Activated CD8-positive, alpha-beta memory T cell treated with anti-CD3 and anti-CD28 coated beads, Interleukin-2, amount 50 U/mL, for 1 hour (primary cell): ENCODE measurements at regions not wholly inside any gene's neighbourhood (a gene's known extent, or its start where the extent isn't known, plus 50 kb on each side); places are given as distances from the start of the nearest gene placed in this dataset.

Experiments used
- DNase-seq: peaks from one replicate; pipeline ENCODE4 v3.0.0-alpha.2; 2020; ENCODE audit errors: extremely low read depth

- DNase-seq: no peak
Observed at GRCh38 chr6:169047345-169047744, 206.3 kb downstream of the THBS2 start.

DNA sequence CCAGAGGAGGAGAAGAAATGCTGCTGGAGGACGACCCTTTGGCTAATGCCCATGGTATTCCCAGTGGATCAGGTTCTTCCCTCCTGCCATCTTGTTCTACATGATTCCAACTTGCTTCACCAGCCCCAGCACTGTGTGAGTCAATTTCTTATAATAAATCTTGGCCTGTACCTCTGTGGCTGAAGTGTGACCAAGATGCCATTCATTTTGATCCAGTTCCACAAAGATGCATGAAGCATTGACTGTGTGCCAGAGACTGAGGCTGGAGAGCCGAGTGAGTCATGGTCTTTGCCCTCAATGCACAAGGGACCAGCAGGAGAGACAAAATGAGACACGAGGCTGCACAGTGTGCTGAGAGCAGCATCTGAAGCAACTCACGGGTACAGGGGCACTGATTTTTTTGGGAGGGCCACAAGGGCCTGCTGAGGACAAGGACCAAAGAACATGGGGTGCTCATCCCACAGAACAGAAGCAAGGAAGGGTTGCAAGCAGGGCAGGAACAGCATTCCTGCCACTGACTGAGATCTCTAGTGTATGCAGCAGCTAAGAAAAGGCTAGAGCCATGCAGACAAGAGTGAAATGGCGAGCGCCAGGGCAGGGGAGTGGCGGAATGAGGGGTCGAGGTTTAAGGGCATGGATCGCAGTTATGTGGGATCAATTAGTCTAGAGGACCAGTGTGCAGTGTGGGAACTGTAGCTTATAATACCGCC lies 207.0 kb downstream of the THBS2 start:
- no peak for DNase-seq

- DNase-seq: no peak
Observed at GRCh38 chr6:169046021-169046420, 207.6 kb downstream of the THBS2 start.

DNA sequence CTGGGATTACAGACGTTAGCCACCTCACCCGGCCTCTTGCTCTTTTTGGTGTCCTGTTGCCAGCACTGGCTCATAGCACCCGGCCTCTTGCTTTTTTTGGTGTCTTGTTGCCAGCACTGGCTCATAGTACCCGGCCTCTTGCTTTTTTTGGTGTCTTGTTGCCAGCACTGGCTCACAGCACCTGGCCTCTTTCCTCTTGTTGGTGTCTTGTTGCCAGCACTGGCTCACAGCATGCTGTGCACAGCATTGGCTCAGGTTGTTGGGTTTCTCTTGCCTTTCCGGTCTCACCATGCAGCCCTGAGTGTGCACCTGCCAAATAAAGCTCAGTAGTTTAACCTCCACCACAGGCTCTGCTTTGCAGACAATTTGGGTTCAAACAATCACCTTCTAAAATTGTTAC lies 208.2 kb downstream of the THBS2 start:
- no peak for DNase-seq

- no peak for DNase-seq
Observed at GRCh38 chr6:169044381-169045230, 209.0 kb downstream of the THBS2 start.

DNA sequence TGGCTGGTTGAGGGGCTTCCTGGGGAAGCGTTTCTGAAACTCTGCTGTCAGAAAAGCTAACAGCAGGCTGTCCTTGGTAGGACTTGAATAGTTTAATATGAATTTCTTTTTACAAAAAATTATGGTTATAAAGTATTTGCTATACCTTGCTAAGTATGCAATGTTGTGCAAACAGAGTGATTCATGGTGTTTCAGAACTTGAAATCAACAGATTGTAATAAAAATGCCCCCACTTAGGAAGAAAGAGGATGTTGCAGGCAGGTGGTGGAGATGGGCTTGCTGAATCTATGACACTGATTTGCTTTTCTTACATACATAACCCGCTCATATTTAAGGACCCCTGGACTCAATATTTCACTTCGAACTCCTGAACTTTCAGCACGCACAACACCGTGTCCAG lies 211.6 kb downstream of the THBS2 start:
- no peak for DNase-seq

DNA sequence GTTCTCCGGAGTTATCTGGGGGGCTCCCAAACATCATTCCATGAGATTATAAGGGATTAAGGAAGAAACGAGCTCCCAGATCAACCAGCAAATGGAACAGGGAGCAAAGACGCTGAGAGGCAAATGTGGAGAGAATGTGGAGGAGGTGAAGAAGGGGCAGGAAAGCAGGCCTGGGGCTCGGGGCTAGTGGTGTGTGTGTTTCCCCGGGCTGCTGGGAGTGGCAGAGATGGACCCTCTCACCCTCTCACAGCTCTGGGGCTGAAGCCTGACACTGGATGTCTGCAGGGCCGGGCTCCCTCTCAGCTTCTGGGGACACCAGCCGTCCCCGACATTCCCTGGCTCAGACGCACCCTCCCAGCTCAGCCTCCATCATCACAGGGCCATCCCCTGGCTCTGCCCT lies 212.6 kb downstream of the THBS2 start:
- DNase-seq: no peak

- DNase-seq: no peak
Observed at GRCh38 chr6:169038691-169039090, 215.0 kb downstream of the THBS2 start.

- DNase-seq: no peak
Observed at GRCh38 chr6:169035385-169036240, 218.0 kb downstream of the THBS2 start.

GRCh38 chr6:169034516-169035167 lies 219.0 kb downstream of the THBS2 start:
- no peak for DNase-seq

DNA sequence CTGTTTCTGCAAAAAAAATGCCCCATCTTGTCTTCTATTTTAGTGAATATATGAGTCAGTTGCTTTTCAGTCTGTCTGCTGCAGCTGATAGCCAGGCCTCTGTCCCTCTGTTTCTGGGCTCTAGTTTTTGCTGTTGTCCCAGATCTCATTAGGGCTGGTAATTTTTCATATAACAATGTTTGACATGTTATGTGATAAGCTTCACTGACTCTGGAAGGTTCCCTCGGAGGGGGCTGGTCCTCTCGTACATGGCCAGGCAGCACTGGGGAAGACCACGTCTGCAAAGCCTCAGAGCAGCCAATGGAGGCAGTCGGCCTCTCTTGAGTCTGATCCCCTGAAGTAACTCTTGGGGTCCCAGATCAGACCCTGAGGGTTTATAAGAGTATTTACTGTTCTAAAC lies 223.8 kb downstream of the THBS2 start:
- DNase-seq: no peak

DNA sequence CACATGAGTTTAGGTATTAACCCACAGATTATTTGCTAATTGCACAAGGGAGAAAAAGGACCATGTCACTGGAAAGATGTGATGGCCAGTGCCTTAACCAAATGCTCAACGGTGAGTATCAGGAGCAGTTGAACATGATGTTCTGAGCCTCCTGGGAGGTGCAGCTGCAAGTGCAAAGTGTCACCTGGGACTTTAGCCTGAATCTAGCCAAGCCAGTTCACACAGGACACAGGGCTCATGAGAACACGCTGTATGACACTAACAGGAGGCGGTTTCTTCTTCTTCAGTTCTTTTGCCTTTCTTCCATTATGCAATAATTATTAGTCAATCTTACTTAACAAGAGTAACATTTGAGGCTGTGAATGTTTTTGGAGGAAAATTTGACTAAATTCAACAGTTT lies 225.3 kb downstream of the THBS2 start:
- DNase-seq: no peak

- no peak for DNase-seq
Observed at GRCh38 chr6:169026175-169026574, 227.5 kb downstream of the THBS2 start.

GRCh38 chr6:169024047-169024660 lies 229.5 kb downstream of the THBS2 start:
- DNase-seq: no peak

GRCh38 chr6:169023161-169023874 lies 230.3 kb downstream of the THBS2 start:
- DNase-seq: no peak

DNA sequence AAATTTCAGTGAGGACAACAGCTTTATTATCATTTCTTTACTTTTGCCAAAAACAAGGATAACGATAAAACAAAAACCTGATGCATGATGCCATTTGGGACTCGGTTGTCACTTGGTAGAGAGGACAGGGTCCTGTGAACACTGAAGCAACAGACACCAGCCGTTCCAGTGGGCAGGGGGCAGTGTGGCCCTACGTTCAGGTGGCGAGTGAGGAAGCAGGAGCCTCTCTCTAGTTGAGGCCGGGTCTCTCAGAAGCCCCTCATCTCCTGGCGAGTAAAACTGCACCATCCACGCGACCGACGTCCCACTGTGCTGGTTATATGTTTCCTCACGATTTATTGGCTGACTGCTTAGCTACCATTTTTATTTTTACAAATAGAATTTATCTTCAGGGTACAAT lies 231.6 kb downstream of the THBS2 start:
- DNase-seq: no peak

DNA sequence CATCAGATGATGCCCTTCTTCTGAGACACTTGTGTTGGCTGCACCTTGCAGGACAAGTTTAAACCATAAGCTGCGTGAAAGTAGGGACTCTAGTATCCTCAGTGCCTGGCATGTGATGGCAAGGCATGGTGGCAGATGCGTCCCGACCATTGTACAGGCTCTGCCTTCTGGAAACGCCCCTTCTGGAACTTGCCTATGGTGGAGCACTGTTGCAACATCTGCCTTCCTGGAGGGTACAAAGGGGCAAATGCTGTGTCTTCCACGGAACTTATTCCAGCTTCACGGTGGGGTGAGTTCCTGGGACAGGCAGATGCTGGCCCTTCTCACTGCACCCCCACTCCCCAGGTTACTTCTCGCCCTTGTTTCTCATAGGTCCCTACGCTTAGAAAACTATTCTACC lies 232.8 kb downstream of the THBS2 start:
- DNase-seq: no peak

DNA sequence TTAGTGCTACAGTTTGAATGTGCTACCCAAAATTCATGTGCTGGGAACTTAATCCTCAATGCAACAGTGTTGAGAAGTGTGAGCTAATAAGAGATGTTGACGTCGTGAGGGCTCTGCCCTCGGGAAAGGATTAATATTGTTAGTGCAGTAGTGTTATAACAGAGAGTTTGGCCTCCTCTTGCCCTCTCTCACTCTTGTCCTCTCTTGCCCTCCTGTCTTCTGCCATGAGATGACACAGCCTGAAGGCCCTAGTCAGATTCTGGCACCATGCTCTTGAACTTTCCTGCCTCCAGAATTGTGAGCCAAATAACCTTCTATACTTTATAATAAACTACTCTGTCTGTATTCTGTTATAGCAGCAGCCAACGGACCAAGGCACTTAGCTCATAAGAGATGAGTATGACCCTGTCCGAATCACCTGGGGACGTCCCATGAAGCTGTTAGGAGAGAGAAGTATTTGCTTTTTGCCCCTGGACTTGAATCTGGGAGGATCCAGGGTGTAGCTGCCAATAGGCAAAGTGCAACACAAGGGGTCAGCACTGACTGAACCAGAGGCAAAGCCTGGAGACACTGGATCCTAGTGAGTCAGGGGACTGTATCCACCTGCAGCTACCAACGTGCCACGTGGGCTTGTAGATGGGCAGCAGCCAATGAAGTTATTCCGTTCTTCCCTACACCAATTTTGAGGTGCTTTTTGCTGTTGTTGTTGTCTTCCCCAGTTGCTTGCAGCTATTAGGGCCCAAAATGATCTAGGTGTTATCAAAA lies 233.7 kb downstream of the THBS2 start:
- no peak for DNase-seq

DNA sequence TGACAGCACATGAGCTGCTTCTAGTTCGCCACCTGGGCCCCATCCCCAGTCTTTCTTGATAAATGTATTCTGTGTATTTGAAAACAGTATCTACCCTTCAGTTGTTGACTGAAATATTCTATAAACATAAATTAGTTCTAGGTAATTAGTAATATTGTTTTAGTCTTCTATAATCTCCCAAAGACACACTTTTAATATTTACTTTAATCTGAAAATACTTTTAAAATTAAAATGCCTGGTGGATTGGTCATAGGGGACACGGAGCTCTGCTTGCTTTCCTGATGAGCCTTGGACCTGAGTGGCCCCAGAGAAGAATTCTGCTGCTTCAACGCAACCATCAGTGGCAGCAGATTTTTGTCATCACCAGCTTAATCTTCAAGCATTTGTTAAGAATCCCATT lies 234.5 kb downstream of the THBS2 start:
- DNase-seq: no peak

- no peak for DNase-seq
Observed at GRCh38 chr6:169016758-169017157, 236.9 kb downstream of the THBS2 start.
